ENCODE measurements at regions not wholly inside any gene's neighbourhood (a gene's known extent, or its start where the extent isn't known, plus 50 kb on each side); places are given as distances from the start of the nearest gene placed in this dataset.

GRCh38 chr1:104797982-104798381 lies 1048.3 kb downstream of the AMY1C start:
- Histone ChIP-seq H3K4me1 (ENCODE audit: insufficient read depth, low read length) (no peaks in the 10 kb centered on the region), H3K9me3 (ENCODE audit: control insufficient read depth, low read depth, low read length) (no peaks in the 10 kb centered on the region), H2BK15ac (ENCODE audit: low read depth, low read length) (no peak overlapping the region), H3K4me2 (ENCODE audit: insufficient read depth, insufficient read length, low read length) (no peak overlapping the region), H3T11ph (ENCODE audit: low read length) (no peak overlapping the region), H4K91ac (ENCODE audit: insufficient read length, low read depth, low read length) (no peak overlapping the region), H3K18ac (ENCODE audit: insufficient read length, low read depth, low read length) (no peak overlapping the region), H2BK12ac (ENCODE audit: insufficient read length, low read depth, low read length) (no peak overlapping the region), H2AK5ac (ENCODE audit: insufficient read length, low read length) (no peak overlapping the region), H2AFZ (ENCODE audit: low read length) (no peak overlapping the region), H4K20me1 (ENCODE audit: control insufficient read depth, insufficient read depth, insufficient read length) (no peaks in the 10 kb centered on the region), H3K14ac (ENCODE audit: insufficient read depth, low read length) (no peak overlapping the region), H3K23ac (ENCODE audit: insufficient read length, low read depth, low read length) (no peak overlapping the region), H3K4ac (ENCODE audit: low read depth, low read length) (no peak overlapping the region), H3K27me3 (ENCODE audit: insufficient read depth, low read length) (no peaks in the 10 kb centered on the region), H3K79me1 (ENCODE audit: insufficient read depth, low read depth, low read length, poor library complexity, severe bottlenecking) (no peaks in the 10 kb centered on the region), H3K27ac (ENCODE audit: insufficient read length, low read depth, low read length) (no peak overlapping the region), H4K8ac (replicated peaks; ENCODE audit: insufficient read length, low read depth, low read length) (no peak overlapping the region), H3K56ac (ENCODE audit: insufficient read length, low read depth, low read length) (no peak overlapping the region), H2BK20ac (ENCODE audit: low read depth, low read length, poor library complexity, severe bottlenecking) (no peak overlapping the region), H4K5ac (ENCODE audit: insufficient read length, low read depth, low read length) (no peak overlapping the region), H3K23me2 (ENCODE audit: insufficient read length, low read depth, low read length, poor library complexity, severe bottlenecking) (no peaks in the 10 kb centered on the region), H2BK5ac (ENCODE audit: insufficient read length, low read length) (no peak overlapping the region), H3K9ac (ENCODE audit: extremely low read depth, insufficient read length, low read length) (no peak overlapping the region), H2BK120ac (ENCODE audit: low read depth, low read length, poor library complexity, severe bottlenecking) (no peak overlapping the region), H3K79me2 (ENCODE audit: insufficient read depth, low read length) (no peaks in the 10 kb centered on the region)
- Mint-ChIP-seq H3K27me3 (ENCODE audit: low read depth) (no peaks in the 10 kb centered on the region), H3K36me3 (ENCODE audit: insufficient read depth in 1 of 3, low read depth in 3 of 3) (peaks cover 0 to 4% (median 0%) of the 10 kb centered on the region in 3 experiments; a peak in 2 of 7 replicates), H3K4me3 (no peak overlapping the region), H3K4me1 (peaks cover 5 to 6% of the 10 kb centered on the region in 2 experiments; a peak in 3 of 4 replicates), H3K27ac (no peak overlapping the region), H3K9me3 (peaks cover 0 to 5% of the 10 kb centered on the region in 2 experiments; a peak in 2 of 5 replicates)
- DNase-seq = no peak
- no CpG with 5 or more reads among the region's 2 CpGs for WGBS (ENCODE audit: extremely low coverage, insufficient read length, low lambda C conversion rate)
- no peak for TF ChIP-seq CTCF (conservative IDR thresholded peaks at IDR 0.05)

Measured in H9 (cell line).